H1 (cell line): ENCODE measurements at regions not wholly inside any gene's neighbourhood (a gene's known extent, or its start where the extent isn't known, plus 50 kb on each side); places are given as distances from the start of the nearest gene placed in this dataset.
"Not testable (repeated sequence)": the region's sequence is repeated elsewhere in the genome, so short reads cannot be mapped to it uniquely, and the experiment has no call there.

Source experiments
- CTCF ChIA-PET: fragments of 300-600 bp; sonication (Branson Sonifier 250); formaldehyde crosslinking; loops from one replicate; lab custom pipeline; 2021; ENCODE audit not compliant: partially characterized antibody; lab: Charles Lee
- POLR2A ChIA-PET: fragments of 300-600 bp; sonication (Branson Sonifier 250); formaldehyde crosslinking; loops from one replicate; lab custom pipeline; 2021; ENCODE audit warnings: inconsistent platforms; ENCODE audit not compliant: partially characterized antibody; lab: Charles Lee
- DNase-seq, 2 experiments: peaks; one replicate each; pipeline versions ENCODE4 v3.0.0 to v3.0.0-alpha.2; 2010 to 2022; ENCODE audit warnings: low spot score in 2 of 2, low read depth in 1 of 2, mixed read lengths in 1 of 2
- FAIRE-seq: peaks from 2 replicates; lab custom pipeline; 2011; peaks lifted over from hg19 to GRCh38; lab: Jason Lieb, UNC
- H2AFZ ChIP-seq: 2 replicates; pipeline ENCODE4 v1.8.1; 2012; ENCODE audit warnings: low read length, inconsistent platforms
- H2AK5ac ChIP-seq: 2 replicates; pipeline ENCODE4 v1.6.1; 2013; ENCODE audit warnings: low read depth, low read length
- H2BK120ac ChIP-seq: replicated peaks from 2 replicates; pipeline ENCODE3; 2013; ENCODE audit warnings: low read depth, low read length, inconsistent platforms
- H2BK12ac ChIP-seq: 2 replicates; pipeline ENCODE4 v1.6.1; 2013; ENCODE audit warnings: low read depth, low read length
- H2BK15ac ChIP-seq: 2 replicates; pipeline ENCODE4 v1.6.1; 2013; ENCODE audit warnings: low read length
- H2BK20ac ChIP-seq: 2 replicates; pipeline ENCODE4 v1.6.1; 2013; ENCODE audit warnings: low read length
- H2BK5ac ChIP-seq: 2 replicates; pipeline ENCODE4 v1.6.1; 2013; ENCODE audit warnings: low read depth, low read length
- H3K14ac ChIP-seq: 2 replicates; pipeline ENCODE4 v1.6.1; 2013; ENCODE audit warnings: inconsistent platforms; ENCODE audit not compliant: insufficient read length
- H3K18ac ChIP-seq: 2 replicates; pipeline ENCODE4 v1.6.1; 2013; ENCODE audit warnings: low read length; ENCODE audit errors: extremely low read depth
- H3K23ac ChIP-seq: 2 replicates; pipeline ENCODE4 v1.6.1; 2013; ENCODE audit warnings: inconsistent platforms; ENCODE audit not compliant: insufficient read length
- H3K23me2 ChIP-seq: 2 replicates; pipeline ENCODE4 v1.6.1; 2013; ENCODE audit warnings: low read depth, low read length
- H3K27ac ChIP-seq: 2 replicates; pipeline ENCODE4 v1.6.1; 2011; ENCODE audit warnings: low read depth, low read length, inconsistent platforms
- H3K27me3 ChIP-seq, 4 experiments: replicated peaks in 1 of 4; 1 replicate in 1 of 4; 2 replicates in 3 of 4; pipeline versions ENCODE4 v1.6.1 to v1.8.1; 2011 to 2013; ENCODE audit warnings: low read length in 3 of 4, mild to moderate bottlenecking in 3 of 4, inconsistent platforms in 2 of 4, mixed read lengths in 2 of 4, moderate library complexity in 1 of 4; ENCODE audit not compliant: control insufficient read depth in 3 of 4, insufficient read depth in 3 of 4; ENCODE audit errors: extremely low read depth in 1 of 4
- H3K36me3 ChIP-seq, 4 experiments: 2 replicates each; pipeline versions ENCODE4 v1.6.1 to v1.8.1; 2011 to 2013; ENCODE audit warnings: mild to moderate bottlenecking in 4 of 4, low read length in 3 of 4, moderate library complexity in 2 of 4, control low read depth in 1 of 4, inconsistent platforms in 1 of 4; ENCODE audit not compliant: insufficient read depth in 4 of 4, control insufficient read depth in 2 of 4
- H3K4ac ChIP-seq: replicated peaks from 2 replicates; pipeline ENCODE3; 2013; ENCODE audit warnings: low read length, low read depth, mixed read lengths, inconsistent platforms; ENCODE audit not compliant: insufficient read length
- H3K4me1 ChIP-seq, 4 experiments: replicated peaks in 1 of 4; 1 replicate in 1 of 4; 2 replicates in 3 of 4; pipeline versions ENCODE4 v1.6.1 to v1.8.1; 2011 to 2013; ENCODE audit warnings: low read length in 3 of 4, inconsistent platforms in 2 of 4, mixed read lengths in 1 of 4; ENCODE audit not compliant: insufficient read depth in 4 of 4, control insufficient read depth in 3 of 4
- H3K4me2 ChIP-seq, 2 experiments: 2 replicates each; pipeline versions ENCODE4 v1.6.1 to v1.8.1; 2011 to 2013; ENCODE audit warnings: low read depth in 2 of 2, low read length in 2 of 2, control low read depth in 1 of 2, inconsistent platforms in 1 of 2, mild to moderate bottlenecking in 1 of 2; ENCODE audit not compliant: insufficient read depth in 1 of 2
- H3K4me3 ChIP-seq, 4 experiments: fragments of 200-600, 300-600 bp in 1 of 4; sonication (generic), shearing (Covaris generic), sonication (Bioruptor Twin) in 1 of 4; 2 replicates each; pipeline versions ENCODE4 v1.5.1 to v1.8.1; 2011 to 2016; ENCODE audit warnings: low read length in 4 of 4, low read depth in 3 of 4, control low read depth in 2 of 4, inconsistent platforms in 2 of 4, mild to moderate bottlenecking in 2 of 4, mixed read lengths in 1 of 4, moderate library complexity in 1 of 4; ENCODE audit not compliant: insufficient read depth in 2 of 4; ENCODE audit errors: extremely low read depth in 1 of 4
- H3K56ac ChIP-seq: replicated peaks from 2 replicates; pipeline ENCODE3; 2013; ENCODE audit warnings: low read depth, mild to moderate bottlenecking, mixed read lengths, low read length, inconsistent platforms; ENCODE audit not compliant: insufficient read length
- H3K79me1 ChIP-seq: 2 replicates; pipeline ENCODE4 v1.6.1; 2013; ENCODE audit warnings: low read depth, low read length, control low read depth
- H3K79me2 ChIP-seq, 2 experiments: 2 replicates each; pipeline versions ENCODE4 v1.6.1 to v1.8.1; 2012 to 2013; ENCODE audit warnings: low read length in 2 of 2, mild to moderate bottlenecking in 2 of 2, inconsistent platforms in 1 of 2; ENCODE audit not compliant: insufficient read depth in 2 of 2, control insufficient read depth in 1 of 2
- H3K9ac ChIP-seq, 4 experiments: replicated peaks in 1 of 4; 1 replicate in 1 of 4; 2 replicates in 3 of 4; pipeline versions ENCODE4 v1.6.1 to v1.8.1; 2011 to 2013; ENCODE audit warnings: low read depth in 3 of 4, low read length in 3 of 4, control low read depth in 2 of 4, mild to moderate bottlenecking in 2 of 4, moderate library complexity in 2 of 4, inconsistent platforms in 1 of 4; ENCODE audit errors: extremely low read depth in 1 of 4
- H3K9me3 ChIP-seq, 2 experiments: 2 replicates each; pipeline versions ENCODE4 v1.6.1 to v1.8.1; 2012 to 2013; ENCODE audit warnings: mild to moderate bottlenecking in 2 of 2, moderate library complexity in 2 of 2, control low read depth in 1 of 2, inconsistent platforms in 1 of 2, low read depth in 1 of 2, low read length in 1 of 2, mixed read lengths in 1 of 2; ENCODE audit not compliant: insufficient read depth in 2 of 2
- H4K20me1 ChIP-seq, 2 experiments: replicated peaks in 1 of 2; 2 replicates each; pipeline versions ENCODE3 to v1.8.1; 2011 to 2013; ENCODE audit warnings: inconsistent platforms in 2 of 2, low read length in 2 of 2, mild to moderate bottlenecking in 1 of 2; ENCODE audit not compliant: insufficient read depth in 2 of 2, control insufficient read depth in 1 of 2
- H4K5ac ChIP-seq: 2 replicates; pipeline ENCODE4 v1.6.1; 2013; ENCODE audit warnings: low read length, low read depth, mixed read lengths, inconsistent platforms; ENCODE audit not compliant: insufficient read length
- H4K8ac ChIP-seq: 2 replicates; pipeline ENCODE4 v1.8.0; 2013; ENCODE audit warnings: mild to moderate bottlenecking, moderate library complexity, low read length, inconsistent platforms; ENCODE audit not compliant: insufficient read depth; ENCODE audit errors: extremely low read depth
- H4K91ac ChIP-seq: replicated peaks from 2 replicates; pipeline ENCODE3; 2013; ENCODE audit warnings: low read length, mixed read lengths, inconsistent platforms; ENCODE audit not compliant: insufficient read length
- WGBS, 2 experiments: shearing (Covaris generic) in 1 of 2; methylation state at CpG; one replicate each; pipeline versions ENCODE4 v1.1.6 to v1.1.7; 2013 to 2015; ENCODE audit warnings: low lambda C conversion rate in 2 of 2, mixed read lengths in 2 of 2, inconsistent platforms in 1 of 2, low coverage in 1 of 2, missing lambda C conversion rate in 1 of 2; ENCODE audit not compliant: insufficient replicate concordance in 2 of 2, insufficient coverage in 1 of 2, insufficient read length in 1 of 2; ENCODE audit errors: extremely low coverage in 1 of 2, missing lambda C conversion rate in 1 of 2; 5-methylcytosine and 5-hydroxymethylcytosine counted together

GRCh38 chr9:41355712-41356450, 166.8 kb upstream of the ZNG1F start:
- H3K4me2 ChIP-seq, H2BK120ac ChIP-seq, H3K36me3 ChIP-seq, H2AFZ ChIP-seq, H4K20me1 ChIP-seq, H3K56ac ChIP-seq, H4K5ac ChIP-seq, H3K23me2 ChIP-seq, H2AK5ac ChIP-seq, H3K79me2 ChIP-seq, H2BK5ac ChIP-seq, H2BK12ac ChIP-seq, H3K18ac ChIP-seq, H2BK15ac ChIP-seq, CTCF ChIA-PET, DNase-seq, H3K27ac ChIP-seq, FAIRE-seq, H3K27me3 ChIP-seq, H3K4me1 ChIP-seq, H3K14ac ChIP-seq, POLR2A ChIA-PET, H2BK20ac ChIP-seq, H3K79me1 ChIP-seq, H4K91ac ChIP-seq, H3K23ac ChIP-seq, H3K9ac ChIP-seq, H3K4me3 ChIP-seq, H4K8ac ChIP-seq, H3K4ac ChIP-seq: not testable (repeated sequence)
- WGBS, 2 experiments = 91% methylated on average over 6 of the region's 36 CpGs; no CpG with 5 or more reads in 1 of the 2 experiments
- peaks cover 0 to 46% of the 10 kb centered on the region in 2 experiments; a peak in 2 of 4 replicates for H3K9me3 ChIP-seq

GRCh38 chr9:41354978-41355377, 165.9 kb upstream of the ZNG1F start:
- H3K27me3 ChIP-seq, H2BK20ac ChIP-seq, H3K79me1 ChIP-seq, DNase-seq, H2BK5ac ChIP-seq, H3K36me3 ChIP-seq, CTCF ChIA-PET, H2BK12ac ChIP-seq, H2BK15ac ChIP-seq, H3K18ac ChIP-seq, H4K5ac ChIP-seq, H3K14ac ChIP-seq, H3K9ac ChIP-seq, H3K56ac ChIP-seq, H3K27ac ChIP-seq, H4K91ac ChIP-seq, H2AK5ac ChIP-seq, H3K23ac ChIP-seq, H2AFZ ChIP-seq, H2BK120ac ChIP-seq, H3K79me2 ChIP-seq, H4K8ac ChIP-seq, FAIRE-seq, POLR2A ChIA-PET, H4K20me1 ChIP-seq, H3K23me2 ChIP-seq, H3K4me2 ChIP-seq, H3K4me1 ChIP-seq, H3K4ac ChIP-seq, H3K4me3 ChIP-seq: not testable (repeated sequence)
- peaks cover 0 to 46% of the 10 kb centered on the region in 2 experiments; a peak in 2 of 4 replicates for H3K9me3 ChIP-seq
- 86% methylated on average over 2 of the region's 19 CpGs; no CpG with 5 or more reads in 1 of the 2 experiments for WGBS, 2 experiments
